Activated naive CD4-positive, alpha-beta T cell treated with anti-CD3 and anti-CD28 coated beads, Interleukin-2, amount 50 U/mL, for 24 hours (primary cell): ENCODE measurements at regions not wholly inside any gene's neighbourhood (a gene's known extent, or its start where the extent isn't known, plus 50 kb on each side); places are given as distances from the start of the nearest gene placed in this dataset.
"Not testable (repeated sequence)": the region's sequence is repeated elsewhere in the genome, so short reads cannot be mapped to it uniquely, and the experiment has no call there.

Source experiments
- H3K27ac Mint-ChIP-seq: one replicate; pipeline ENCODE4 v1.8.0; 2021; ENCODE audit warnings: mild to moderate bottlenecking, mixed read lengths
- H3K27me3 Mint-ChIP-seq: one replicate; pipeline ENCODE4 v1.8.0; 2021; ENCODE audit warnings: mixed read lengths
- H3K36me3 Mint-ChIP-seq: one replicate; pipeline ENCODE4 v1.8.0; 2021; ENCODE audit warnings: mixed read lengths
- H3K4me1 Mint-ChIP-seq: one replicate; pipeline ENCODE4 v1.8.0; 2021; ENCODE audit warnings: mixed read lengths
- H3K4me3 Mint-ChIP-seq: one replicate; pipeline ENCODE4 v1.8.0; 2021; ENCODE audit warnings: mild to moderate bottlenecking, mixed read lengths
- H3K9me3 Mint-ChIP-seq: one replicate; pipeline ENCODE4 v1.8.0; 2021; ENCODE audit warnings: mixed read lengths

DNA sequence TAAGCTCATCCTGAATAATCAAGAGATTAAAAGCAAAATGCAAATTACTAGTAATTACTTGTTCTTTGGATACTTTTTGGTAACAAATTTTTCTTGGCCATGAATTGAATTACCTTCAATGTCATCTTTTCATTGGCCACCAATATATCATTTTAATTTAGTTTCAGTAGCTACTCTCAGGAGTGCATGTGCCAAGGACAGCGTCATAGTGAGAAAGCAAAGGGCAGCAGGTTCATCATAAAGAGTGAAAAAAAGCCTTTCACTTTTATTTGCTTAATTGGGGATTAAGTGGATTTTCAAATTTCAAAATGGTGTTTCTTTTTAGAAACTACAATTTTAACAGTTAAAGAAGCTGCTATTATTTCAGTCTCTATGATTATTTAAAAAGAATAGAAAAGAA lies 815.2 kb downstream of the NR4A2 start:
- Mint-ChIP-seq H3K36me3 (no peaks in the 10 kb centered on the region), H3K9me3 (no peaks in the 10 kb centered on the region), H3K27me3 (no peaks in the 10 kb centered on the region), H3K4me1 (no peaks in the 10 kb centered on the region), H3K4me3 (no peak overlapping the region), H3K27ac (no peak overlapping the region)

DNA sequence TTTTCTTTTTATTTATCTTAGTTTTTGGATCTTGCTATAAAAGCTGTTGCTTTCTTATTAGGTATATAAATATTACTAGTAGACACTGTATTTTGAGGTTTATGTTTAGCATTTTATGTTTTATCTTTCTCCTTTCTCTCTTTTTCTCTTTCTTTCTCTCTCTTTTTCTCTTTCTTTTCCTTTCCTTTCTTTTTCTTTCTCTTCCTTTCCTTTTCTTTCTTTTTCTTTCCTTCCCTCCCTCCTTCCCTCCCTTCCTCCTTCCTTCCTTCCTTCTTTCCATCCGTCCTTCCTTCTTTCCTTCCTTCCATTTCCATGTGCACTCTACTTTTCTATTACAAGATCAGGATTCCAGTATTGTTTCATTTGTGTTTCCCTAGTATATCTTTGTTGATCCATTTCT lies 814.8 kb downstream of the KCNJ3 start:
- no peaks in the 10 kb centered on the region for H3K27me3 Mint-ChIP-seq
- H3K27ac Mint-ChIP-seq, result no peak overlapping the region
- no peak overlapping the region for H3K4me3 Mint-ChIP-seq
- no peaks in the 10 kb centered on the region for H3K4me1 Mint-ChIP-seq
- H3K9me3 Mint-ChIP-seq, result no peaks in the 10 kb centered on the region
- H3K36me3 Mint-ChIP-seq, result no peaks in the 10 kb centered on the region

- H3K27me3 Mint-ChIP-seq, result no peaks in the 10 kb centered on the region
- H3K4me3 Mint-ChIP-seq, result no peak overlapping the region
- no peak overlapping the region for H3K27ac Mint-ChIP-seq
- H3K36me3 Mint-ChIP-seq, result no peaks in the 10 kb centered on the region
- H3K4me1 Mint-ChIP-seq, result no peaks in the 10 kb centered on the region
- peaks cover 5% of the 10 kb centered on the region for H3K9me3 Mint-ChIP-seq
These were observed 804.3 kb downstream of the KCNJ3 start for GRCh38 chr2:155502766-155503165.

- Mint-ChIP-seq H3K4me1 (no peaks in the 10 kb centered on the region), H3K4me3 (no peak overlapping the region)
These were observed 799.6 kb downstream of the KCNJ3 start for GRCh38 chr2:155498106-155498505.

DNA sequence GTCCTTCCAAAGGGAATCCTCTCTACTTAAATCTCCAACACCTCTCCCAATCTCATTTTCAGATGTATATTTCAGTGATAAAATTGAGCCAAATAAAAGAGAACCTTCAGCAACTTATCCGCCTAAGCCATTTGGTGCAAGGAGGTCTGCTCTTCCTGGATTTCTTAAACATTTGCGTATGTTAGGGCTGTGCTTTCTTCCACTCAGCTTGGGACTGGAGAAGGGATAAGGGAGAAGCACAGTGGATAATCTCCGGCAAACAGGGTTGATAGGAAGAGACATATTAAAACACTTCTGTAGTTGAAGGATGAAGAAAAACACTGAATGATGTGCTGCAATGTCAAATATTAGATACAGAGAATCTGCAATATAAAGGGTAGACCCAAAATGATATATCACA lies 796.2 kb downstream of the KCNJ3 start:
- H3K4me3 Mint-ChIP-seq, result no peak overlapping the region
- H3K9me3 Mint-ChIP-seq, result peaks cover 13% of the 10 kb centered on the region
- no peak overlapping the region for H3K27ac Mint-ChIP-seq
- H3K36me3 Mint-ChIP-seq, result no peaks in the 10 kb centered on the region
- H3K4me1 Mint-ChIP-seq, result no peaks in the 10 kb centered on the region
- no peaks in the 10 kb centered on the region for H3K27me3 Mint-ChIP-seq

More at GRCh38 chr2:155498106-155498505, 799.6 kb downstream of the KCNJ3 start:
- no peaks in the 10 kb centered on the region for H3K36me3 Mint-ChIP-seq
- H3K27me3 Mint-ChIP-seq, result no peaks in the 10 kb centered on the region
- H3K9me3 Mint-ChIP-seq, result peaks cover 5% of the 10 kb centered on the region
- H3K27ac Mint-ChIP-seq, result no peak overlapping the region

GRCh38 chr2:155485141-155485842 lies 786.8 kb downstream of the KCNJ3 start:
- H3K9me3 Mint-ChIP-seq, result peaks cover 10% of the 10 kb centered on the region
- no peak overlapping the region for H3K27ac Mint-ChIP-seq
- no peak overlapping the region for H3K4me3 Mint-ChIP-seq
- no peaks in the 10 kb centered on the region for H3K27me3 Mint-ChIP-seq
- no peaks in the 10 kb centered on the region for H3K36me3 Mint-ChIP-seq
- H3K4me1 Mint-ChIP-seq, result no peaks in the 10 kb centered on the region

GRCh38 chr2:155481141-155481540 lies 782.6 kb downstream of the KCNJ3 start:
- no peaks in the 10 kb centered on the region for H3K4me1 Mint-ChIP-seq
- no peaks in the 10 kb centered on the region for H3K27me3 Mint-ChIP-seq
- no peaks in the 10 kb centered on the region for H3K36me3 Mint-ChIP-seq
- no peaks in the 10 kb centered on the region for H3K9me3 Mint-ChIP-seq
- H3K27ac Mint-ChIP-seq, result no peak overlapping the region
- H3K4me3 Mint-ChIP-seq, result no peak overlapping the region

GRCh38 chr2:155472018-155472417 lies 773.5 kb downstream of the KCNJ3 start:
- not testable (repeated sequence) for H3K4me1 Mint-ChIP-seq, H3K36me3 Mint-ChIP-seq, H3K4me3 Mint-ChIP-seq, H3K27me3 Mint-ChIP-seq, H3K9me3 Mint-ChIP-seq, H3K27ac Mint-ChIP-seq

GRCh38 chr2:155456222-155456621 lies 757.7 kb downstream of the KCNJ3 start:
- peaks cover 5% of the 10 kb centered on the region for H3K9me3 Mint-ChIP-seq
- H3K4me3 Mint-ChIP-seq, result no peak overlapping the region
- H3K4me1 Mint-ChIP-seq, result no peaks in the 10 kb centered on the region
- no peaks in the 10 kb centered on the region for H3K36me3 Mint-ChIP-seq
- no peaks in the 10 kb centered on the region for H3K27me3 Mint-ChIP-seq
- no peak overlapping the region for H3K27ac Mint-ChIP-seq

DNA sequence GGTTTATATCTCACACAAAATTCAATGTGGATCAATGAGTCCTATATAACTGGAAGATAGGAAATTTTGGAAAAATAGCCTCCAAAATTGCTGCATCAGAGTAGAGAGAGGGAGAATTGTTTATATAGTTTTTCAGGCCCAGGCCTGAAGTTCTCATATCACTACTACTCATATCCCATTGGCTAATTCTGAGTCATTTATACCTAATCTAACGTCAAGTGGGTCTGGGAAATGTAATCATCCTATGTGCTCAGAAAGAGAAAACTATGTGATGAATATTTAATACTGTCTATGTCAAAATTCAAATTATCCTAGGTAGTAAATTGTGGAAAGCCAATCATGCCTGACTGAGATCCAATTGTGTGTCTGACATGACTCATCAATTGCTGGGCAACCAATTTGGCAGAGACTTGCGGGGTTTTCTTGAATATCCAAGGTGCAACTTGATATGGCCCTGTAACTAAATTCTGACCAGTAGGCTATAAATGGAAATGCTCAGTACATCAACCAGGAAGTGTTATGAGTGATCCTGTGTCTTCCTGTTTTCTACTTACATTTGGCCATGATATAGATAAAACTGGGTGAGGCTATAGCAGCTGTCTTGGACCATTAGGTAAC lies 744.4 kb downstream of the KCNJ3 start:
- H3K36me3 Mint-ChIP-seq, result no peaks in the 10 kb centered on the region
- no peak overlapping the region for H3K27ac Mint-ChIP-seq
- no peak overlapping the region for H3K4me3 Mint-ChIP-seq
- no peaks in the 10 kb centered on the region for H3K9me3 Mint-ChIP-seq
- no peaks in the 10 kb centered on the region for H3K27me3 Mint-ChIP-seq
- H3K4me1 Mint-ChIP-seq, result no peaks in the 10 kb centered on the region

- no peaks in the 10 kb centered on the region for H3K9me3 Mint-ChIP-seq
- H3K4me3 Mint-ChIP-seq, result no peak overlapping the region
- no peak overlapping the region for H3K27ac Mint-ChIP-seq
- no peaks in the 10 kb centered on the region for H3K4me1 Mint-ChIP-seq
- H3K36me3 Mint-ChIP-seq, result no peaks in the 10 kb centered on the region
- no peaks in the 10 kb centered on the region for H3K27me3 Mint-ChIP-seq
These were observed 743.6 kb downstream of the KCNJ3 start for GRCh38 chr2:155442088-155442487.

DNA sequence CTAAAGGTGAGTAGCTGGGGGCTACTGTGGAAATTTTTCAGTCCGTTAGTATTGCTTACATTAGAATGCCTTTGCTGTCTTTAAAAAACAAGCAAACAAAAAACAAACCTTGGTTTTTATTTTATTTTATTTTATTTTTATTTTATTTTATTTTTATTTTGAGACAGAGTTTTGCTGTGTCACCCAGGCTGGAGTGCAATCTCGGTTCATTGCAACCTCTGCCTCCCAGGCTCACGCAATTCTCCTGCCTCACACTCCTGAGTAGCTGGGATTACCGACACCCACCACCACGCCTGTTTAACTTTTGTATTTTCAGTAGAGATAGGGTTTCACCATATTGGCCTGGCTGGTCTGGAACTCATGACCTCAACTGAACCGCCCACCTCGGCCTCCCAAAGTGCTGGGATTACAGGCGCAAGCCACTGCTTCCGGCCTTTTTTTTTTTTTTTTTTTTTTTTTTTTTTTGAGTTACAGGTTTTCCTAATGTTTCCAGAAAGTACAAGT lies 732.6 kb downstream of the KCNJ3 start:
- Mint-ChIP-seq H3K9me3 (no peaks in the 10 kb centered on the region), H3K27me3 (no peaks in the 10 kb centered on the region), H3K36me3 (no peaks in the 10 kb centered on the region), H3K4me1 (no peaks in the 10 kb centered on the region), H3K27ac (no peak overlapping the region), H3K4me3 (no peak overlapping the region)

DNA sequence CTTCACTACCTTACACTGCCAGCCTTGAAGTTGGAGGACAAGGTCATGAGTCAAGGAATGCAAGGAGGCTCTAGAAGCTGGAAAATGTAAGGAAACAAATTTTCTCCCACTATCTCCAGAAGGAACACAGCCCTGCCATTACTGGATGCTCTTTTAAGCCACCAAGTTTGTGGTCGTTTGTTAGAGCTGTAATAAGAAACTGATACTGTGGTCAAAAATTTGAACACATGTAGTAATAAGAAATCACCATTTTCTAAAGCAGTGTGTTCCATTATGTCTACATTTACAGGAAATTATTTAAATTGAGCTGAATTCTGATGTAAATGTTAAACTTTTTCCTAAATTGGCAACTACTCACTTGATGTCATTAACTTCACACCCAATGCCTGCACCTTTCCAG lies 729.0 kb downstream of the KCNJ3 start:
- H3K4me1 Mint-ChIP-seq, result no peaks in the 10 kb centered on the region
- no peaks in the 10 kb centered on the region for H3K36me3 Mint-ChIP-seq
- H3K4me3 Mint-ChIP-seq, result no peak overlapping the region
- H3K27me3 Mint-ChIP-seq, result no peaks in the 10 kb centered on the region
- no peak overlapping the region for H3K27ac Mint-ChIP-seq
- H3K9me3 Mint-ChIP-seq, result no peaks in the 10 kb centered on the region

- Mint-ChIP-seq H3K4me3 (no peak overlapping the region), H3K27me3 (no peaks in the 10 kb centered on the region), H3K9me3 (no peaks in the 10 kb centered on the region), H3K27ac (no peak overlapping the region), H3K4me1 (no peaks in the 10 kb centered on the region), H3K36me3 (no peaks in the 10 kb centered on the region)
These were observed 726.0 kb downstream of the KCNJ3 start for GRCh38 chr2:155424518-155424917.

- H3K4me1 Mint-ChIP-seq, result no peaks in the 10 kb centered on the region
- no peaks in the 10 kb centered on the region for H3K9me3 Mint-ChIP-seq
- H3K36me3 Mint-ChIP-seq, result no peaks in the 10 kb centered on the region
- H3K4me3 Mint-ChIP-seq, result no peak overlapping the region
- no peaks in the 10 kb centered on the region for H3K27me3 Mint-ChIP-seq
- H3K27ac Mint-ChIP-seq, result no peak overlapping the region
These were observed 720.3 kb downstream of the KCNJ3 start for GRCh38 chr2:155418753-155419152.

DNA sequence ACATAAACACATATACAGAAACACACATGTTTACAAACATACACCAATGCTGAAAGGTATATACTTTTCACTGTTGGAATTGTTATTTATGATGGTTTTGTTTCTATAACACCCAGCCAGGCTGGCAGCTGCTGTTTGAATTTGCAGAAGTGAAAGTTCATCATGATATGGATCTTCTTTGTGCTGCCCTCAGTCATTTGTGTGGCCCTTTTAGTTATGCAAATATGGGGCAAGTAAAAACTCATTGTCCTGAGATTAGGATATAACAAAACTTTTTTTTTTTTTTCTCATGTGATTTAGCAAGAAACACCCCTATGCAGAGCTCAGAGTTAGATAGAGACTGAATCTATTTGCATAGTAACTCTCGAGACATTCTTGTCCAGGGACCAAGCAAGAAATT lies 714.1 kb downstream of the KCNJ3 start:
- H3K27me3 Mint-ChIP-seq, result no peaks in the 10 kb centered on the region
- no peaks in the 10 kb centered on the region for H3K9me3 Mint-ChIP-seq
- H3K4me3 Mint-ChIP-seq, result no peak overlapping the region
- no peak overlapping the region for H3K27ac Mint-ChIP-seq
- H3K36me3 Mint-ChIP-seq, result no peaks in the 10 kb centered on the region
- no peaks in the 10 kb centered on the region for H3K4me1 Mint-ChIP-seq
